ENCODE measurements at regions not wholly inside any gene's neighbourhood (a gene's known extent, or its start where the extent isn't known, plus 50 kb on each side); places are given as distances from the start of the nearest gene placed in this dataset.

DNA sequence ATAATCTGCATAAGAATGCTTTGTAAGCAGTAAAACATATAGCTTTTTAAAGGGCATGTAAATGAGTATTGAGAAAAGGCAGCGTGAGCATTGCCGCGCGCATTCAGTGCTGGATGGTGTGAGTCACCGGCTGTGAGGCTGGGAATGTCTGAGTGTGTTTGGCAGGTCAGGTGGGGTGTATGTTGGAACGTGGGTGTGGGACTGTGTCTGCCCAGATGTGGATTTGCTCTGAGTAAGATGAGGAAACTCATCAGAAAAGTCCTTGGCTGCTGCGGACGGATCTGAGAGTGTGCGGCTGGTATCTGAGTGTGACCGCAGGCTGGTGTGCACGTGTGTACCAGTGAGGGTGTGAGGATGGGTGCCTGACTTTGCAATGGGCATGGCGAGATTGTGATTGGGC, 66.2 kb upstream of the NECTIN1 start:
- no peak overlapping the region for H3K4me3 Mint-ChIP-seq
- peaks cover 19% of the 10 kb centered on the region for H3K27me3 Mint-ChIP-seq
- CTCF ChIA-PET: no interaction called here
- H3K36me3 Mint-ChIP-seq: no peaks in the 10 kb centered on the region
- ATAC-seq: no peak
- no peaks in the 10 kb centered on the region for H3K9me3 Mint-ChIP-seq (ENCODE audit: low read depth)
- H3K4me1 Mint-ChIP-seq: no peaks in the 10 kb centered on the region
- DNase-seq: no peak
- no peak overlapping the region for H3K27ac Mint-ChIP-seq

DNA sequence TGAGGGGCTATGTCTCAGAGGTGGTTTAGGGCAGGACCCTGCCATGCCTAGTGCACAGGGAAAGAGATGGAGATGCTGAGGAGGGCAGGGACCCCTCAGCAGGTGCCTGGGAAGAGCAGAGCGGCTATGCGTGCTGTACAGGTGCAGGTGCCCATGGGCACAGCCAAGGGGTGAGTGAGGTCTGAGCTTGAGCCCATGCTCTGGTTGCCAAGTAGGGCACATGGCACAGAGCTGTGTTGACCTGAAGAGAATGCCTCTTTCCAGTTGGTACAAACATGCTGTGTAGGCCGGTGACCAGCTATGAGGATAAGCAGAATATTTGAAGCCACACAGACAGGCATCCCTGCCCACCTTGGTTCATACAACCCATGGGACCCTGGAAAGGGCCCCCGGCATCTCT, 65.8 kb upstream of the NECTIN1 start:
- ATAC-seq (no peak), DNase-seq (no peak)
- Mint-ChIP-seq H3K4me3 (no peak overlapping the region), H3K27ac (no peak overlapping the region), H3K36me3 (no peaks in the 10 kb centered on the region), H3K9me3 (ENCODE audit: low read depth) (no peaks in the 10 kb centered on the region), H3K4me1 (no peaks in the 10 kb centered on the region), H3K27me3 (peaks cover 19% of the 10 kb centered on the region)
- CTCF ChIA-PET: no interaction called here

DNA sequence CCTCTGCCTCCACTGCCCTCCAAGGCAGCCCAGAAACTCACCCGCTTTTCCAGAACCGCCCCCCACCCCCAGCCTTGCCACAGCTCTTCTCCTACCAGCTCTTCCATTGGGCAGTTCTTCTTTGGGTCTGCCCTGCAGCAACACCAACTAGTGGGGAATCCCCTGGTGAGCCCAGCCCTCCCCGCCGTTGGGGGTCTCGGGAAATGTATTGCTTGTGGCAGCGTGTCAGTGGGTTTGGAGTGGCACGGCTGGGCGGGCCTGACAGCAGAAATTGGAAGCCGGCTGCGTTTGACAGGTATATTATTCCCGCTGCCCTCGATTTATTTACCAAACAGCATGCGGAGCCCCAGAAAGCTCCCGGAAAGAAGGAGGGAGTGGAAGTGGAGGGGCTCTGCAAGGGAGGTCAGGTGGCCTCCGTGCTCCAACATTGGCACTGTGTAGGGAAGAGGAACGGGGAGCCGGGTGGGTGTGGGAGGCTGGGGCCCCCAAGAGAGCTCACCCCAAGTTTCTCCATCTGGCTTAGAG, 65.2 kb upstream of the NECTIN1 start:
- Mint-ChIP-seq H3K4me3 (no peak overlapping the region), H3K4me1 (no peaks in the 10 kb centered on the region), H3K27ac (no peak overlapping the region), H3K27me3 (peaks cover 19% of the 10 kb centered on the region), H3K9me3 (ENCODE audit: low read depth) (no peaks in the 10 kb centered on the region), H3K36me3 (no peaks in the 10 kb centered on the region)
- ATAC-seq (no peak), DNase-seq (no peak)
- CTCF ChIA-PET: no interaction called here

DNA sequence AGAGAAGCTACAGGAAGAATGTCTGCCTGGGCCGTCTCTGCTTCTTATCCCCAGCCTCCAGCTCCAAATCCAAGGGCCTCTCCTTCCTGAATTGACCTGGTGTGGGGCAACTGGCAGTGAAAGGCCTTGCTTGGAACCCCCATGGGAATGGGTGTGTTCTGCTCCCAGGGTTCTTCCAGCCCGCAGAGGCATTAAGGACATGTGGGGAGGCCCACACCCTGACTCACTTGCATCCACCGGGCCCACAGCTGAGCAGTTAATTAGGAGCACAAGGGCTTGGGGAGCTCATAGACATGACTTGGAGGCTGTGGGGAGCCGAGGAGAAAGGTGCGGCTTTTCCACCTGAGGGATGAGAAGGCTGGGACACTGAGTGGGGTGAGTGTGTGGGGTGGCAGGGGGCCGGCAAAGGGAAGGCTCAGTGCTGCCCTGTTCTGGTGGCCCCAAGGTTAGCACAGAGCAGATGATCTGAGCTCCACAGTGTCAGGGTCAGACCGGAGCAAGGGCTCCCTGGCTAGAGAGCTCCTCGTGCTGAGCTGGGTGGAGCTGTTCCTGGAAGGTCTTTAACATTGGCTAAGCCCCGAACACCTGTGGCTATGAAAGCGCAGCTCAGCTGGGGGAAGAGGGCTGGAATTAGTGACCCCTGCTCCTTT, 64.5 kb upstream of the NECTIN1 start:
- no peak for ATAC-seq
- CTCF ChIA-PET: no interaction called here
- Mint-ChIP-seq H3K27me3 (peaks cover 14% of the 10 kb centered on the region), H3K4me3 (no peak overlapping the region), H3K9me3 (ENCODE audit: low read depth) (no peaks in the 10 kb centered on the region), H3K27ac (no peak overlapping the region), H3K36me3 (no peaks in the 10 kb centered on the region), H3K4me1 (no peaks in the 10 kb centered on the region)
- DNase-seq: no peak

- DNase-seq (no peak), ATAC-seq (no peak)
- CTCF ChIA-PET: interaction anchor here (1.2 kb wide), 1 partner anchor 10 kb away, joined by 3 read pairs; no protein-coding TSS in a partner anchor
- no peaks in the 10 kb centered on the region for H3K9me3 Mint-ChIP-seq (ENCODE audit: low read depth)
- no peaks in the 10 kb centered on the region for H3K4me1 Mint-ChIP-seq
- H3K27me3 Mint-ChIP-seq: peaks cover 6% of the 10 kb centered on the region
- H3K36me3 Mint-ChIP-seq: no peaks in the 10 kb centered on the region
- H3K4me3 Mint-ChIP-seq: no peak overlapping the region
- H3K27ac Mint-ChIP-seq: no peak overlapping the region
Observed at GRCh38 chr11:119791701-119792151, 62.7 kb upstream of the NECTIN1 start.

GRCh38 chr11:119791047-119791446, 62.0 kb upstream of the NECTIN1 start:
- no peak for ATAC-seq
- no peak for DNase-seq
- Mint-ChIP-seq H3K27ac (no peak overlapping the region), H3K36me3 (no peaks in the 10 kb centered on the region), H3K9me3 (ENCODE audit: low read depth) (no peaks in the 10 kb centered on the region), H3K4me1 (no peaks in the 10 kb centered on the region), H3K4me3 (no peak overlapping the region), H3K27me3 (peaks cover 6% of the 10 kb centered on the region)
- CTCF ChIA-PET: no interaction called here

GRCh38 chr11:119790476-119790875, 61.5 kb upstream of the NECTIN1 start:
- Mint-ChIP-seq H3K36me3 (no peaks in the 10 kb centered on the region), H3K27ac (no peak overlapping the region), H3K9me3 (ENCODE audit: low read depth) (no peaks in the 10 kb centered on the region), H3K4me1 (no peaks in the 10 kb centered on the region), H3K27me3 (peaks cover 10% of the 10 kb centered on the region), H3K4me3 (no peak overlapping the region)
- ATAC-seq (no peak), DNase-seq (no peak)
- CTCF ChIA-PET: no interaction called here

GRCh38 chr11:119789766-119790407, 60.9 kb upstream of the NECTIN1 start:
- peaks cover 10% of the 10 kb centered on the region for H3K27me3 Mint-ChIP-seq
- ATAC-seq (no peak), DNase-seq (no peak)
- H3K4me3 Mint-ChIP-seq: no peak overlapping the region
- H3K9me3 Mint-ChIP-seq (ENCODE audit: low read depth): no peaks in the 10 kb centered on the region
- CTCF ChIA-PET: no interaction called here
- H3K27ac Mint-ChIP-seq: no peak overlapping the region
- H3K36me3 Mint-ChIP-seq: no peaks in the 10 kb centered on the region
- no peaks in the 10 kb centered on the region for H3K4me1 Mint-ChIP-seq

DNA sequence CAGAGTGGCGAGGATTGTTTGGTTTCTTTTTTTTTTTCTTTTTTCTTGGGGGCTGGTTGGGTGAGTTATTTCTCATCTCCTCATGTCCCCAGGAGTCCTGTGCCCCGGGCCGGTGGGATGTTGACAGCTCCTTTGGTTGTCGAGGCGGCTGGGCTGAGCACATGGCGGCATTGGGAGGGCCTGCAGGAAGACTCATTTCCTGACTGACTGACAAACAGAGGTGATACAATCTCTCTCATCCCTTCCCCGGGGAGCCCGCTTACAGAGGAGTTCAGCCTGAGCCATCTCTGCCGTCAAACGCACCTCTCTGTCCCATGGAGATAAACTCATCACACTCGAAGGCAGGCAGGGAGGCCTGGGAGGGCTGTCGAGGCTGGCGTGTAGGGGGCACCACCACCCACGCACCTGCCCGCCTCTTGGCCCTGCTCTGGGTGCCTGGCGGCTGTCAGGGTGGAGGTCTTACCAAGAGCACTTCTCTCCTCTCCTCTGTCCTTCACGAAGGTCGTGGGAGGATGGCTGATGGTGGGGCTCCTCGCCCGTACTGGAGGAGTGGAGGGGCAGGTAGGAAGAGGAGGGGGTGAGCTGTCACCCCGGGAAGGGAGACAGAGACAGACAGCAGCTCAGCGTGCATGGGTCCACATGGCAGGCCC, 60.0 kb upstream of the NECTIN1 start:
- H3K27me3 Mint-ChIP-seq: peaks cover 16% of the 10 kb centered on the region

DNA sequence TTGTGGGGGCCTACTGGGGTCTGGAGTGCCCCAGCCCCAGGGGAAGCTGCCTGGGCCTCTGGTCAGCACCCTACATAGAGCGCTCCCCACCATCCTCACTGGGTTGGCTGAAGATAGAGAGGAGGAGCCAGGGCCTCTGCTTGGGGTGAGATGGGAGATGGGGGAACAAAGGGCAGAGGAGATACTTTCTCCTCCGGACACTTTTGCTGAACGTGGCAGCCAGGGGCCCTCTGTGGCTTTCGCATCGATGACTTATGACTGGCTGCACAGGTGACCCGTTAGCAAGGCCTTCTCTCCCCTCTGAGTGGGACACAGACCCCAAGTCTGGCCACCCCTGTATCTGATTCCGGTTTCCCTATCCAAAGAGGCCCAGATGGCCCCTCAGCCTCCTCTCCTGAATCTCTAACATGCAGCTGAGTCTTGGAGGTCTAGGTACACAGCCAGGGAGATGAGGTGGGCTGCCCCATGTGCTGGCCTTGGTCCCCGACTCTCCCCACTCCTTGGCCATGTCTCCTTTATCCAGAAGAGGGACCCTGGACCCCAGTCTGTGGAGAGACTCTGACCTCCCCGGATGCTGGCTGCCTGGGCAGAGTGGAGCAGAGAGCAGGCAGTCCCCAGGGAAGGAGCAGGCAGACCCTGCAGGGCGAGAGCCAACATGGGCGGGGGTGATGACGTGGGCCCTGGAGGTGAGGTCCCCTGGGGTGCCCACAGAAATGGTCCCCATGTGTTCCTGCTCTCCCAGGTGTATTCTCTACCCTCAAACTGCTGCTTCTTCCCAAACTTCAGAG, 59.3 kb upstream of the NECTIN1 start:
- ATAC-seq: no peak
- Mint-ChIP-seq H3K27me3 (peaks cover 16% of the 10 kb centered on the region), H3K36me3 (no peaks in the 10 kb centered on the region), H3K27ac (no peak overlapping the region), H3K9me3 (ENCODE audit: low read depth) (no peaks in the 10 kb centered on the region), H3K4me3 (no peak overlapping the region), H3K4me1 (no peaks in the 10 kb centered on the region)
- DNase-seq: no peak
- CTCF ChIA-PET: interaction anchor here (1.2 kb wide), 1 partner anchor 321 kb away, joined by 4 read pairs; no protein-coding TSS in a partner anchor

More for the DNA sequence above, 60.0 kb upstream of the NECTIN1 start:
- Mint-ChIP-seq H3K4me1 (no peaks in the 10 kb centered on the region), H3K36me3 (no peaks in the 10 kb centered on the region), H3K4me3 (no peak overlapping the region), H3K27ac (no peak overlapping the region), H3K9me3 (ENCODE audit: low read depth) (no peaks in the 10 kb centered on the region)
- no peak for DNase-seq
- CTCF ChIA-PET: no interaction called here
- ATAC-seq: no peak

GRCh38 chr11:119787074-119787461, 58.1 kb upstream of the NECTIN1 start:
- peaks cover 17% of the 10 kb centered on the region for H3K27me3 Mint-ChIP-seq
- no peak for DNase-seq
- no peak overlapping the region for H3K4me3 Mint-ChIP-seq
- no peak overlapping the region for H3K27ac Mint-ChIP-seq
- H3K36me3 Mint-ChIP-seq: no peaks in the 10 kb centered on the region
- CTCF ChIA-PET: interaction anchor here (1.2 kb wide), 1 partner anchor 322 kb away, joined by 4 read pairs; no protein-coding TSS in a partner anchor
- no peaks in the 10 kb centered on the region for H3K4me1 Mint-ChIP-seq
- no peaks in the 10 kb centered on the region for H3K9me3 Mint-ChIP-seq (ENCODE audit: low read depth)
- no peak for ATAC-seq

- Mint-ChIP-seq H3K27me3 (peaks cover 21% of the 10 kb centered on the region), H3K4me3 (no peak overlapping the region), H3K27ac (no peak overlapping the region), H3K36me3 (no peaks in the 10 kb centered on the region), H3K4me1 (no peaks in the 10 kb centered on the region), H3K9me3 (ENCODE audit: low read depth) (no peaks in the 10 kb centered on the region)
- CTCF ChIA-PET: no interaction called here
- DNase-seq: no peak
- no peak for ATAC-seq
Observed at GRCh38 chr11:119786431-119787073, 57.6 kb upstream of the NECTIN1 start.

DNA sequence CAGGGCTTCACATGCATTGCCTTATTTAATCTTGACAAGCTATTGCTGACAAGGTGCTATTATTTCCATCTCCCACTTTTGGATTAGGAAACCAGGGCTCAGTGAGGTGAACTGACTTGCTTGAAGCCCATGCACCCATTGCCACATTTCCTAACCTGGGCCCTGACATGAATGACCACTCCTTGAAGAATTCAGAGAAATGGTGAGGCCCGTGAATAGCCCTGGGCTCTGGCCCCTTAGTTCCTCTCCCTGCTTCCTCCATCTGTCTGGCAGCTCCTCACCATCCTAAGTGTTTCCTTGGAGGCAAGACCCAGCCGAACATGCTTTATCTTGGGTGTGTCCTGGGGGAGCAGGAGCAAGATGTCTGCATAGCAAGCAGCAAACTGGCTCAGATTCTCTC, 56.1 kb upstream of the NECTIN1 start:
- no peaks in the 10 kb centered on the region for H3K9me3 Mint-ChIP-seq (ENCODE audit: low read depth)
- CTCF ChIA-PET: no interaction called here

More for the DNA sequence above, 56.1 kb upstream of the NECTIN1 start:
- no peak for ATAC-seq
- Mint-ChIP-seq H3K27ac (no peak overlapping the region), H3K27me3 (peaks cover 23% of the 10 kb centered on the region), H3K4me3 (no peak overlapping the region), H3K4me1 (no peaks in the 10 kb centered on the region), H3K36me3 (no peaks in the 10 kb centered on the region)
- DNase-seq: no peak

All from activated CD8-positive, alpha-beta memory T cell treated with anti-CD3 and anti-CD28 coated beads, Interleukin-2, amount 10 ng/mL, durations not matched to agents 7 days and 5 days (primary cell).